ENCODE measurements at regions not wholly inside any gene's neighbourhood (a gene's known extent, or its start where the extent isn't known, plus 50 kb on each side); places are given as distances from the start of the nearest gene placed in this dataset.
A peak's percentile ranks its signal among the peaks of the same experiment; 100 is the strongest.

DNA sequence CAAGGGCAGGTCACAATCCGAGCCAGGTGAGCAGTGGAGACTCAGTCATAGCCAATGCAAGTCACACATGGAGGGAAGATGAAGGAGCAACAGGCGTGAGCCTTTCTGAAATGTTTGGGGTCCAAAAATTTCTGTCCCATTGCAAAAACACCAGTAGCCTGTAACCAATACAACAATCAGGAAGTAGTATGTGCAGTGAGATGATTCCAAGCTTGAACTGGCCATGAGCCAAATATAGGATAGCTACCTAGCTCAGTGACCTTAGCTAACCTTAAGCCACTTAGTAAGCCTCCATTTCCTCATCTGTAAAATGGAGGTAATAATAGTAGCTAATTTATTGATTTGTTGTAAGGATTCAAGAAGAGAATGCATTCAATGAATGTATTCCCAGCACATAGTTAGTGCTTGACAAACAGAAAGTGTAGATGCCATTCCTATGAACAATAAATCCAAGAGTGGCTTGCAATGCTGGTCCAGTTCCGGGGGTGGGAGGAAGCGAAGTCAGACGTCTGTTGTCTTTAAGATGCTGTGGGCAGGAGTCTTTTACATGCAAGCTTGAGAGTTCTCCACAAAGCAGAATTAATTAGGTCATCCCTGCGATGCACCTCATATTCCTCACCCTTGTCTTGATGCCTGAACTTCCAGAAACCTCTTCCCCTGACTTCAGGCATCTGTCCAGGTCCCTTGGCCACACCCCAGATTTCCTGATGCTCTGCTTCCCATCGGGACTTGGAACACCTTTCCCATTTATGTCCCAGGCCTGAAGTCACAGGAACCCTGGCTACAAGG lies 195.7 kb upstream of the UBL3 start:
- 89% methylated on average over 7 of the region's 7 CpGs; no CpG with 5 or more reads in 1 of the 2 experiments for WGBS, 2 experiments (ENCODE audit: extremely low coverage in 1 of 2, insufficient coverage in 1 of 2, insufficient read length in 1 of 2, insufficient replicate concordance in 2 of 2, low coverage in 1 of 2, low lambda C conversion rate in 2 of 2, missing lambda C conversion rate in 1 of 2)
- DNase-seq (ENCODE audit: low read depth in 1 of 2, low spot score in 2 of 2) (peak in 1 of 2 experiments; percentile 7), FAIRE-seq (no peak)
- H3K4me2 ChIP-seq (ENCODE audit: insufficient read depth in 1 of 2, low read depth in 2 of 2, low read length in 2 of 2), result no peak overlapping the region
- H3K4me3 ChIP-seq (ENCODE audit: extremely low read depth in 1 of 4, insufficient read depth in 2 of 4, low read depth in 3 of 4, low read length in 4 of 4), result no peak overlapping the region
- H4K20me1 ChIP-seq (replicated peaks in 1 of 2; ENCODE audit: control insufficient read depth in 1 of 2, insufficient read depth in 2 of 2, low read length in 2 of 2), result no peaks in the 10 kb centered on the region
- H3K9me3 ChIP-seq (ENCODE audit: insufficient read depth in 2 of 2, low read depth in 1 of 2, low read length in 1 of 2), result no peaks in the 10 kb centered on the region
- no peak overlapping the region for H4K5ac ChIP-seq (ENCODE audit: insufficient read length, low read depth, low read length)
- no peak overlapping the region for H2AFZ ChIP-seq (ENCODE audit: low read length)
- 0 out of 2 replicates have a peak overlapping the region, but pooled peaks have one; percentile 26 for H2BK20ac ChIP-seq (ENCODE audit: low read length)
- no peak overlapping the region for H3K56ac ChIP-seq (replicated peaks; ENCODE audit: insufficient read length, low read depth, low read length)
- no peak overlapping the region for H3K23ac ChIP-seq (ENCODE audit: insufficient read length)
- CTCF ChIA-PET (ENCODE audit: partially characterized antibody), result interaction anchor here (0.8 to 1.2 kb wide), 3 partner anchors 8 to 86 kb away, joined by 3 to 4 read pairs (median 3); no protein-coding TSS in a partner anchor
- no peak overlapping the region for H3K14ac ChIP-seq (ENCODE audit: insufficient read length)
- no peak overlapping the region for H2BK120ac ChIP-seq (replicated peaks; ENCODE audit: low read depth, low read length)
- peak overlapping the region; percentile 13; the same call in 1 of the 2 replicates for H2BK12ac ChIP-seq (ENCODE audit: low read depth, low read length)
- no peaks in the 10 kb centered on the region; a peak in 1 of 7 replicates for H3K27me3 ChIP-seq (replicated peaks in 1 of 4; ENCODE audit: control insufficient read depth in 3 of 4, extremely low read depth in 1 of 4, insufficient read depth in 3 of 4, low read length in 3 of 4)
- H3K4ac ChIP-seq (replicated peaks; ENCODE audit: insufficient read length, low read depth, low read length), result no peak overlapping the region
- no peak overlapping the region for H4K91ac ChIP-seq (replicated peaks; ENCODE audit: insufficient read length, low read length)
- TF ChIP-seq SRF (IDR thresholded peaks at IDR 0.05; ENCODE audit: low read depth, low read length), result no peak
- no peak for TF ChIP-seq KDM4A (IDR thresholded peaks at IDR 0.05; ENCODE audit: low read depth, low read length, severe bottlenecking)
- no peak for TF ChIP-seq JUND (IDR thresholded peaks at IDR 0.05; ENCODE audit: low read length)
- TF ChIP-seq MAX (IDR thresholded peaks at IDR 0.05), result no peak
- H4K8ac ChIP-seq (ENCODE audit: extremely low read depth, insufficient read depth, low read length), result no peak overlapping the region
- no peak overlapping the region for H3K9ac ChIP-seq (replicated peaks in 1 of 4; ENCODE audit: extremely low read depth in 1 of 4, low read depth in 3 of 4, low read length in 3 of 4)
- H2AK5ac ChIP-seq (ENCODE audit: low read depth, low read length), result no peak overlapping the region
- H3K36me3 ChIP-seq (ENCODE audit: control insufficient read depth in 2 of 4, insufficient read depth in 4 of 4, low read length in 3 of 4), result no peaks in the 10 kb centered on the region
- H3K4me1 ChIP-seq (replicated peaks in 1 of 4; ENCODE audit: control insufficient read depth in 3 of 4, insufficient read depth in 4 of 4, low read length in 3 of 4), result no peaks in the 10 kb centered on the region; a peak in 1 of 7 replicates
- no peak overlapping the region for H3K27ac ChIP-seq (ENCODE audit: low read depth, low read length)
- H3K79me1 ChIP-seq (ENCODE audit: low read depth, low read length), result no peaks in the 10 kb centered on the region
- no peaks in the 10 kb centered on the region for H3K23me2 ChIP-seq (ENCODE audit: low read depth, low read length)
- no peak overlapping the region for H2BK5ac ChIP-seq (ENCODE audit: low read depth, low read length)
- no peaks in the 10 kb centered on the region for H3K79me2 ChIP-seq (ENCODE audit: control insufficient read depth in 1 of 2, insufficient read depth in 2 of 2, low read length in 2 of 2)
- peak overlapping the region; percentile 61; the same call in 1 of the 2 replicates for H2BK15ac ChIP-seq (ENCODE audit: low read length)
- H3K18ac ChIP-seq (ENCODE audit: extremely low read depth, low read length), result no peak overlapping the region
- POLR2A ChIA-PET (ENCODE audit: partially characterized antibody), result interaction anchor here (1.2 kb wide), 1 partner anchor 8 kb away, joined by 3 read pairs; no protein-coding TSS in a partner anchor
